NT2/D1 (cell line): ENCODE measurements at regions not wholly inside any gene's neighbourhood (a gene's known extent, or its start where the extent isn't known, plus 50 kb on each side); places are given as distances from the start of the nearest gene placed in this dataset.

Source experiments
- YY1 ChIP-seq: IDR thresholded peaks from 2 replicates; pipeline ENCODE4 v1.6.1; 2011; ENCODE audit not compliant: insufficient read length, insufficient read depth
- ZNF274 ChIP-seq: IDR thresholded peaks from 2 replicates; pipeline ENCODE4 v1.6.1; 2011; ENCODE audit warnings: mild to moderate bottlenecking, low read depth, low read length

DNA sequence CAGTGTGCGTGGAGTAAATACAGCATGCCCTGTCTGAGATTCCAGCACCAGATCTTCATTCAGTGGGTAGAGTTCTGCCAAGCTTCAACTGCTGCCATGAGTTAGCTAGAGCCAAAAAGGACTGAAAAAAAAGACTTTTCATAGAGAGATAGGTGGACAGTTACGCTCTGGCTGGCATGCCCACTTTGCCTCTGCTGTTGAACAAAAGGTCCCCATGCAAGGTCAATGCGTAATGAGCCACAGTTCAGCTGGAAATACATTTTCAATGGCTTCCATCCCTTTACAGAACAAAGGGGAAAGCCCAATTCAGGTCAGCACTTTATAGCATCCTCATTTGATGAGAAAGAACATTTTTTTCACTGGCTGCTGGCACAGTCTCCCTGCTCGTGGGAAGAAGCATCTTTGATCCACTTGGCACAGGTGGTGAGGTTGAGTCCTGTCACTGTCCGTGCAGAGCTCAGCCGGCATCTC lies 86.9 kb upstream of the ERCC6L2 start:
- no peak for TF ChIP-seq YY1
- no peak for TF ChIP-seq ZNF274
